ENCODE measurements at regions not wholly inside any gene's neighbourhood (a gene's known extent, or its start where the extent isn't known, plus 50 kb on each side); places are given as distances from the start of the nearest gene placed in this dataset.

DNA sequence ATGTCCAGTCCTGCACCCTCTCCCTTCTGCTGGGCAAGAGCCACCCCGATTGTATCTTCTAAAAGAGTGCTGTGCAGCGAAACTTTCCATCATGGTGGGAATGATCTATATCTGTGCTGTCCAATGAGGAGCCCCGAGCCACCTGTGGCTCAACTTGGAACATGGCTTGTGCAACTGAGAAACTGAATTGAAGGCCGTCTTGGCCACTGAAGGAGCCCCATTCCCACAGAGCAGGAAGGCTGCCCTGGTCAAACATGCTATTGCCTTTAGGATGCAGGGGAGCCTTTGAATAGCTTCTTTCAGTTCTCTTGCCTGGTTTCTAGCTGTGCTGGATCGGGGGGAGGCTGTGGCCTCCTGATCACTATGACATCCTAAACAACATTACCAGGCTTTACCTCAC lies 427.6 kb downstream of the SETD4 start:
- TF ChIP-seq, protein P1, sequence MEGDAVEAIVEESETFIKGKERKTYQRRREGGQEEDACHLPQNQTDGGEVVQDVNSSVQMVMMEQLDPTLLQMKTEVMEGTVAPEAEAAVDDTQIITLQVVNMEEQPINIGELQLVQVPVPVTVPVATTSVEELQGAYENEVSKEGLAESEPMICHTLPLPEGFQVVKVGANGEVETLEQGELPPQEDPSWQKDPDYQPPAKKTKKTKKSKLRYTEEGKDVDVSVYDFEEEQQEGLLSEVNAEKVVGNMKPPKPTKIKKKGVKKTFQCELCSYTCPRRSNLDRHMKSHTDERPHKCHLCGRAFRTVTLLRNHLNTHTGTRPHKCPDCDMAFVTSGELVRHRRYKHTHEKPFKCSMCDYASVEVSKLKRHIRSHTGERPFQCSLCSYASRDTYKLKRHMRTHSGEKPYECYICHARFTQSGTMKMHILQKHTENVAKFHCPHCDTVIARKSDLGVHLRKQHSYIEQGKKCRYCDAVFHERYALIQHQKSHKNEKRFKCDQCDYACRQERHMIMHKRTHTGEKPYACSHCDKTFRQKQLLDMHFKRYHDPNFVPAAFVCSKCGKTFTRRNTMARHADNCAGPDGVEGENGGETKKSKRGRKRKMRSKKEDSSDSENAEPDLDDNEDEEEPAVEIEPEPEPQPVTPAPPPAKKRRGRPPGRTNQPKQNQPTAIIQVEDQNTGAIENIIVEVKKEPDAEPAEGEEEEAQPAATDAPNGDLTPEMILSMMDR (conservative IDR thresholded peaks at IDR 0.05): no peak
- no peak for DNase-seq (ENCODE audit: low read depth, low spot score)
- no peaks in the 10 kb centered on the region for H3K9me3 Mint-ChIP-seq
- no peaks in the 10 kb centered on the region for H3K36me3 Mint-ChIP-seq (ENCODE audit: low read depth)
- H3K27me3 Mint-ChIP-seq (ENCODE audit: low read depth): no peaks in the 10 kb centered on the region
- no peak overlapping the region for H3K4me3 Mint-ChIP-seq
- peaks cover 3% of the 10 kb centered on the region for H3K4me1 Mint-ChIP-seq
- no peak overlapping the region for H3K27ac Mint-ChIP-seq (ENCODE audit: unreplicated experiment)

DNA sequence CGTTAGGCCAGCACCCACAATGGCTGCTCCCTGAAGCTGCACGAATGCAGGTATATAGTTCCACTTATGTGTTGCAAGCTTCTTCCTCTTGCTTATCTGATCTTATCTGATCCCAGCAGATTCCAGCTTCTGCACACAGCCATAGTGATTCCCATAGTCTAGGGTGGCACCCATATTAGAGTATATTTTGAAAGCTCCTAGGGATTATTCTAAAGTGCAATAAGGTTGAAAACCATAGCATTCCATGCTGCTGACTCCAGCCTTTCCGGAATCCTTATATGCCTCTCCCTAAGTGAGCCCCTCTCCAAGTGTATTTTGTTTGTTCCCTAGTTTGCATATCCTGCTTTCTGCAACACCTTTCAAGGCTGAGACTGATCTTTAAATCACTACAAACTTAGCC lies 432.0 kb downstream of the SETD4 start:
- H3K27ac Mint-ChIP-seq (ENCODE audit: unreplicated experiment): no peak overlapping the region
- DNase-seq (ENCODE audit: low read depth, low spot score): no peak
- TF ChIP-seq, protein P1 (conservative IDR thresholded peaks at IDR 0.05): no peak
- no peaks in the 10 kb centered on the region for H3K4me1 Mint-ChIP-seq
- H3K4me3 Mint-ChIP-seq: no peak overlapping the region
- peaks cover 2% of the 10 kb centered on the region for H3K36me3 Mint-ChIP-seq (ENCODE audit: low read depth)
- H3K27me3 Mint-ChIP-seq (ENCODE audit: low read depth): peaks cover 4% of the 10 kb centered on the region
- H3K9me3 Mint-ChIP-seq: no peaks in the 10 kb centered on the region

DNA sequence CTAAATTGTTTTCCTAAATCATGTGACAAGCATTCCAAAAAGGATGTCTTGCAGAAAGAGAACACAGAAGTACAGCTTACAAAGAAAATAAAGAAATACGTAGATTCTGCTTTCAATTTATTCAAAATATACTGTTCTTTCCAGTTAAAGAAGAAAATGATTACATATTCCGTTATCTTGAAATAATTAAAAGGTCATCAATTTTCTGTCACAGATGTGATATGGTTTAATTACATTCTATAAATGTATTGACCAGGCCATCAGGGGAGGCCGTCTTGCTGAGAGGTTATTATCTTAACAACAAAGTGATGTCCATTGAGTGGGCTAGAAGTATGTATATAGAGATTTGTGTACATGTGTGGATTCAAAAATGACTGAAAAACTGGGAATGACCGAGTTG lies 432.9 kb downstream of the SETD4 start:
- H3K36me3 Mint-ChIP-seq (ENCODE audit: low read depth): peaks cover 2% of the 10 kb centered on the region
- H3K27ac Mint-ChIP-seq (ENCODE audit: unreplicated experiment): no peak overlapping the region
- H3K4me1 Mint-ChIP-seq: no peaks in the 10 kb centered on the region
- peaks cover 6% of the 10 kb centered on the region for H3K27me3 Mint-ChIP-seq (ENCODE audit: low read depth)
- DNase-seq (ENCODE audit: low read depth, low spot score): no peak
- H3K4me3 Mint-ChIP-seq: no peak overlapping the region
- no peaks in the 10 kb centered on the region for H3K9me3 Mint-ChIP-seq
- TF ChIP-seq, protein P1 (conservative IDR thresholded peaks at IDR 0.05): no peak

DNA sequence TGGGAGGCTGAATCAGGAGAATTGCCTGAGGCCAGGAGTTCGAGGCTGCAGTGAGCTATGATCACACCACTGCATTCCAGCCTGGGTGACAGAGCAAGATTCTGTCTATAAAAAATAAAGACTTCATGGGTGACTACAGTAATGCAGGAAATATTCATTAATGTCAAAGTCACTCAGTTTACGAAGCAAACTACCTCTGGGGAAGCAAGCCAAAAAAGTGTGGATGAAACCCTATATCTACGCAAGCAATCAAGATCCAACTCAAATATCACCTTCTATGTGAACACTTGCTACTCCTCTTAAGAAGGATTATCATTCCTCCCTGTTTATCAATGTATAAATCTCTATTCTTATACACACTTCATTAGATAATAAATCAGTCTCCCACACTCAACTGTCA lies 434.8 kb downstream of the SETD4 start:
- DNase-seq (ENCODE audit: low read depth, low spot score): no peak
- TF ChIP-seq, protein P1 (conservative IDR thresholded peaks at IDR 0.05): no peak
- no peak overlapping the region for H3K27ac Mint-ChIP-seq (ENCODE audit: unreplicated experiment)
- H3K4me3 Mint-ChIP-seq: no peak overlapping the region
- H3K36me3 Mint-ChIP-seq (ENCODE audit: low read depth): peaks cover 2% of the 10 kb centered on the region
- peaks cover 6% of the 10 kb centered on the region for H3K27me3 Mint-ChIP-seq (ENCODE audit: low read depth)
- H3K9me3 Mint-ChIP-seq: no peaks in the 10 kb centered on the region
- no peaks in the 10 kb centered on the region for H3K4me1 Mint-ChIP-seq

DNA sequence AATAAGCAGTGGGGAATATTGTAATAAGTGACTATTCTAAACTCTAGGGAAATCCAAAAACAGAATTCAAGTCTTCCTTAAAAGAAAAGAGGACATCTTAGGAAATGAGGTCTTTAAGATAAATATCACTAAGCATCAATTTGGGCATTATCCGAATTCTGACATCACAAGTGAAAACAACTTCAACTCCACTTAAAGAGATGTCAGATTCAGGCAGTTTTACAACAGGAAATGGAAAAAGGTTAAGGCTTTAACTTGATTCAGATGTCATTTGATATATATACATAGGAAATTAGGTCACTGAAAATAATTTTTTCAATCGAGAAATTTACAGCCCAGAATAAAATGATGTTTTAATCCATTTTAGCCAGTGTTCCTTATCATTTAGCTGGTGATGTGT lies 435.4 kb downstream of the SETD4 start:
- Mint-ChIP-seq H3K4me1 (no peaks in the 10 kb centered on the region), H3K9me3 (no peaks in the 10 kb centered on the region), H3K36me3 (ENCODE audit: low read depth) (peaks cover 2% of the 10 kb centered on the region), H3K4me3 (no peak overlapping the region), H3K27ac (ENCODE audit: unreplicated experiment) (no peak overlapping the region), H3K27me3 (ENCODE audit: low read depth) (peaks cover 6% of the 10 kb centered on the region)
- no peak for DNase-seq (ENCODE audit: low read depth, low spot score)
- TF ChIP-seq, protein P1 (conservative IDR thresholded peaks at IDR 0.05): no peak

DNA sequence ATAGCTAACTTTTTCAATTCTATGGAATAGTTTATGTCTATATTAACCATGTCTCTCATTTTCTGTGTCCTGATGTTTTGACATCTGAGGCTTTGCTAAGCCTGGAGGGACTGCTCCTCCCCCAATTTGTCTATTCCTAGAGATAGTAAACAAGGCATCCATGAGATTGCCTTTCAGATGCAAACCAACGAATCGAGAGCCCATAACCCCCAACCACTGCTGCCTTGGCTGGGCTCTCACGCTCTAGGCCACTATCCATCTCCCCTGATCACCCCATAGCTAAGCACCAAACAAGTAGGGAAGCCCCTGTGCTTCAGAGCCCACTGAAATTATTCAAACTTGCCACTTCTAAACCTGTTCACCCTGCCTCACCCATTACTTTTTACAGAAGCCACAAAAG lies 437.7 kb downstream of the SETD4 start:
- Mint-ChIP-seq H3K27ac (ENCODE audit: unreplicated experiment) (no peak overlapping the region), H3K4me1 (no peaks in the 10 kb centered on the region), H3K4me3 (no peak overlapping the region), H3K9me3 (no peaks in the 10 kb centered on the region), H3K36me3 (ENCODE audit: low read depth) (peaks cover 2% of the 10 kb centered on the region), H3K27me3 (ENCODE audit: low read depth) (peaks cover 6% of the 10 kb centered on the region)
- DNase-seq (ENCODE audit: low read depth, low spot score): no peak
- TF ChIP-seq, protein P1 (conservative IDR thresholded peaks at IDR 0.05): no peak
